ENCODE measurements at regions not wholly inside any gene's neighbourhood (a gene's known extent, or its start where the extent isn't known, plus 50 kb on each side); places are given as distances from the start of the nearest gene placed in this dataset.
A peak's percentile ranks its signal among the peaks of the same experiment; 100 is the strongest.

DNA sequence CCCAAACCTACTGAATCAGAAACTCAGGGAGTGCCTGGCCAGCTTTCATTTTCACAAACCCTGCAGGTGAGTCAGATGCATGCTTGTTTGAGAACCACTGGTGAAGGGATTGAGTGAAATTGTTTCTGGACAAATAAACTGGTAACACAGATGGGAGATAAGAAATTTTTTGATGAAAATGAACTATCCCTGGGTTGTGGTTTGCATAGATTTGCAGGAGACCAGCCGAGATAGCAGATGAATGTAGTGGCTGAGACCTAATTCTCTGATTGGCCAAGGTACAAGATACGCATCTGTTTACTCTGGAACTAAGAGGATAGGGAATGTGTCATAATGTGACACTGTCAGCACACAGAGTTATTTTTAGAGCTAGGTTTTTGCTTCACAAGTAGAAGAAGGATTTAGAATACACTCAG lies 117.8 kb upstream of the NOCT start:
- H3K4me3 ChIP-seq (ENCODE audit: low read depth, low read length): peak overlapping the region; percentile 21; the same call in 1 of the 2 replicates
- TF ChIP-seq CTCF (IDR thresholded peaks at IDR 0.05; ENCODE audit: low read depth, low read length): no peak

DNA sequence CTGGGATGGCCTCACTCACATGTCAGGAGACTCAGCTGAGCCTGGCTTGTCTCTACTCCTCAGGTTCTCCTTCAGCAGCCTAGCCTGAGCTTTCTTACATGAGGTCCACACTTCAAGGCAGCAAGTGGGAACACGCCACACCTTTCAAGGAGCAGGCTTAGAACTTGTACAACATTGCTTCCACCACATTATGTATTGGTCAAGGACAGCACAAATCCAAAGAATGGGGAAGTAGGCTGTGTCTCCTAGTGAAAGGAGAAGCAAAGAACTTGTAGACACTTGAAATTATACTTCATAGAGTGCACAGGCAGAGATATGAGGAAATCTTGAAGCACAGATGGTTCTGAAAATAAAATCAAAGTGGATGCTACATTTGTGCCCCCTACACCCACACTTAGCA lies 120.9 kb upstream of the NOCT start:
- no peak for TF ChIP-seq CTCF (IDR thresholded peaks at IDR 0.05; ENCODE audit: low read depth, low read length)

GRCh38 chr4:138894011-138894410 lies 121.6 kb upstream of the NOCT start:
- H3K4me3 ChIP-seq (ENCODE audit: low read depth, low read length): no peak overlapping the region
- no peak for TF ChIP-seq CTCF (IDR thresholded peaks at IDR 0.05; ENCODE audit: low read depth, low read length)

More for the DNA sequence above, 120.9 kb upstream of the NOCT start:
- H3K4me3 ChIP-seq (ENCODE audit: low read depth, low read length): no peak overlapping the region

GRCh38 chr4:138892483-138893407 lies 122.8 kb upstream of the NOCT start:
- no peak for TF ChIP-seq CTCF (IDR thresholded peaks at IDR 0.05; ENCODE audit: low read depth, low read length)
- H3K4me3 ChIP-seq (ENCODE audit: low read depth, low read length): no peak overlapping the region

GRCh38 chr4:138891631-138892031 lies 124.0 kb upstream of the NOCT start:
- no peak overlapping the region for H3K4me3 ChIP-seq (ENCODE audit: low read depth, low read length)
- TF ChIP-seq CTCF (IDR thresholded peaks at IDR 0.05; ENCODE audit: low read depth, low read length): no peak

DNA sequence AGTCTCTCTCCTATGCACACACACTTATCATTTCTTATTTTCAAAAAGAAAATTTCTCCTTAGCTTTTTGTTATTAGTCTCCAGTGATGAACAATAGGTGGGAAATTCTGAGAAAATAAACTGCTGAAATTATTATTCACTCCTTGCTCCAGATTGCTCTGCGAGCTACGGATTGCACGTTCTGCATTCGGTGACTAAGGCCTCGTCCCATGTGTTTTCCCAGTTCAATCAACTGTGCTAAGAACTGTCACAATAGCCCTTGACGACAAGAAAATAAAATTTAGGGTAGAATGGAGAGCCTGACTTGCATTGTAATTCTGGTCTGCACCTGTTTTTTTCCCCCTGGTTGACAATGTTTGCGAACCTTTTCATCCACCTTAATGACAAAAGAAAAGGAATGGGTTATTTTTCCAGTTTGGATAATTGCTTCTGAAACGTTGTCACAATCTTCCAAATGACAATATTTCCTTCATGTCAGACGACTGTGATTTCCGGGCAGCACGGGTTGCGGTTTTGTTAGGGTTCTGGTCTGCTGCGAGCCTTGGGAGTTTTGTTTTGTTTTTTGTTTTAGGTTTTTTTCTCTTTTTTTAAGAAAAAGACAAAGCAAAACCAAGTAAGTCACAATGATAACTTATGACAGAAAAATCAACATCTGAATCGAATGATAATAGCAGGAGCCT lies 124.5 kb upstream of the NOCT start:
- no peak overlapping the region for H3K4me3 ChIP-seq (ENCODE audit: low read depth, low read length)

More for the DNA sequence above, 124.5 kb upstream of the NOCT start:
- TF ChIP-seq CTCF (IDR thresholded peaks at IDR 0.05; ENCODE audit: low read depth, low read length): no peak
